ENCODE measurements at regions not wholly inside any gene's neighbourhood (a gene's known extent, or its start where the extent isn't known, plus 50 kb on each side); places are given as distances from the start of the nearest gene placed in this dataset.

DNA sequence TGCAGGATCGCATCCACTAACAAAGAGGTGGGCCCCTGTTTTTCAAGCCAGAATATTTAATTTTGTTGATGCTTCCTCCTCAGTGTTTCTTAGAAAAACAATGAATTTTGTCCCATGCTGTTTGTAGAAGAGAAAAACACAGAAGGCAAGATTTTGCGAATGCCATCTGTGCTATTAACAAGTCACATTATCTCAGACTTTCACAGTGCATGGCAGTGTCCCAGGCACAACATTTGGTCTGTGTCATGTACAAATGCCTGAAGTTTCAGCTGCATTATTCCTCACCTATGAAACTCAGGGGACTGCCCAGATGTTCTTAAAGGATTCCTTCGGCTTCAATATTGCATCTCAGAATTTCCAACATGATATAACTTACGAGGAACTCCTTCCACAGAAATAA lies 99.6 kb upstream of the ZC3H11B start:
- TF ChIP-seq, protein P1, sequence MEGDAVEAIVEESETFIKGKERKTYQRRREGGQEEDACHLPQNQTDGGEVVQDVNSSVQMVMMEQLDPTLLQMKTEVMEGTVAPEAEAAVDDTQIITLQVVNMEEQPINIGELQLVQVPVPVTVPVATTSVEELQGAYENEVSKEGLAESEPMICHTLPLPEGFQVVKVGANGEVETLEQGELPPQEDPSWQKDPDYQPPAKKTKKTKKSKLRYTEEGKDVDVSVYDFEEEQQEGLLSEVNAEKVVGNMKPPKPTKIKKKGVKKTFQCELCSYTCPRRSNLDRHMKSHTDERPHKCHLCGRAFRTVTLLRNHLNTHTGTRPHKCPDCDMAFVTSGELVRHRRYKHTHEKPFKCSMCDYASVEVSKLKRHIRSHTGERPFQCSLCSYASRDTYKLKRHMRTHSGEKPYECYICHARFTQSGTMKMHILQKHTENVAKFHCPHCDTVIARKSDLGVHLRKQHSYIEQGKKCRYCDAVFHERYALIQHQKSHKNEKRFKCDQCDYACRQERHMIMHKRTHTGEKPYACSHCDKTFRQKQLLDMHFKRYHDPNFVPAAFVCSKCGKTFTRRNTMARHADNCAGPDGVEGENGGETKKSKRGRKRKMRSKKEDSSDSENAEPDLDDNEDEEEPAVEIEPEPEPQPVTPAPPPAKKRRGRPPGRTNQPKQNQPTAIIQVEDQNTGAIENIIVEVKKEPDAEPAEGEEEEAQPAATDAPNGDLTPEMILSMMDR (IDR thresholded peaks at IDR 0.05 in 2 of 3, conservative IDR thresholded peaks at IDR 0.05 in 1 of 3; ENCODE audit: borderline replicate concordance in 1 of 3, insufficient read depth in 1 of 3, low read depth in 2 of 3, low read length in 2 of 3) = no peak
- TF ChIP-seq EZH2 (IDR thresholded peaks at IDR 0.05) (no peak), POLR2A (IDR thresholded peaks at IDR 0.05; ENCODE audit: borderline replicate concordance, extremely low read depth, insufficient read depth, insufficient read length) (no peak), EZH2phosphoT487 (IDR thresholded peaks at IDR 0.05; ENCODE audit: borderline replicate concordance) (no peak)

All from HCT116 (cell line).